HG02642 (cell line): ENCODE measurements at regions not wholly inside any gene's neighbourhood (a gene's known extent, or its start where the extent isn't known, plus 50 kb on each side); places are given as distances from the start of the nearest gene placed in this dataset.

Experiments used
- ATAC-seq: cut with Tn5 transposase; IDR thresholded peaks from one replicate; pipeline ENCODE4 v1.9.1; 2021; ENCODE audit warnings: mild to moderate bottlenecking; ENCODE audit not compliant: unreplicated experiment, poor library complexity

DNA sequence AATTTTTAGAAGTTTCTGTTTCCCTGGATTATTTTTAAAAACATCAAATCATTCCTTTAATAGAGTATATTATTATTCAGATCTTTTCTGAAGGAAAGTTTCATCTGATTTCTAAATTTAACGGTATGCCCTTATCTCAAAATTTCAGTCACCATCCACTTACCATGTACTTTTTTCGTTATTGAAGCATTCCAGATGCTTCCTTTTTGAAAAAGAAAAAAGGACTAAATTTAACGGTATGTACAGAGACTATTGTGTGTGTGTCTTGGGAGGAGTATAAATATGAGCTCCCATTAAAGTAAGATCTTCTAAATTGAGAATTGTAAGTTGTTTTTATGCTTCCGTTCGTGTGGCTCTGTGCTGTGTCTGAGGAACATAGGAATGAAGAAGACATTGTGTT lies 517.4 kb upstream of the GOLIM4 start:
- ATAC-seq = no peak

DNA sequence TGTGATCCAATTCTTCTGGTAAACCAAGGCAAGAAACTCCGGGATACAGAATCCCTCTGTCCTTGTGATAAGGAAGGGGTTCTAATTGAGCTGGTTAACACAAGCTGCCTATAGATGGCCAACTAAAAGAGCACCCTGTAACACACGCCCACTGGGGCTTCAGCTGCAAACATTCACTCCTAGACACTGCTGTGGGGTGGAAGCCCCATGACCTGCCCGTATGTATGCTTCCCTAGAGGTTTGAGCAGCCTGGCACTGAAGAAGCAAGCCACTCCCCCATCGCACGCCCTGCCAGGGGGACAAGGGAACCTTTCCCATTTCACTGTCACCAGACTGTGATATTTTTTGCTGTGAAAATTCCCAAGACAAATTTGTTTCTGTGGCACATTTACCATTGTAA lies 516.9 kb upstream of the GOLIM4 start:
- no peak for ATAC-seq

DNA sequence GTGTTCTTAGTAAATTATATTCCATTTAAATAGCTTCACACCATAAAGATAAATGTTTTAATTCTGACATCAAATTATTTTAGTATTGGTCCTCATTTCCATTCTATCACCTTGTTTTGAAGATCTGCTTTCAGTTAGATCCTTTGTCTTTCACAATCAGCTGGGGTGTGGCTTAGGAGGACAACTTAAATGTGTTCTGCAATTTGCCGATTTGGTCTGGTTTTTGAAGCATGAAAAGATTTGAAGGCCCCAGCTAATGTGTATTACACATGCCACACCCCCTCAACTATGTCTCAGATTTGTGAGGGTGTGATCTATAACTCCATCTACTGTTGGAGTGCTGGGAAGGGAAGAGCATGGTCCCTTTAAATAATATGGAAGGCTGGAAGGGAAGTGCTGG lies 516.1 kb upstream of the GOLIM4 start:
- no peak for ATAC-seq

DNA sequence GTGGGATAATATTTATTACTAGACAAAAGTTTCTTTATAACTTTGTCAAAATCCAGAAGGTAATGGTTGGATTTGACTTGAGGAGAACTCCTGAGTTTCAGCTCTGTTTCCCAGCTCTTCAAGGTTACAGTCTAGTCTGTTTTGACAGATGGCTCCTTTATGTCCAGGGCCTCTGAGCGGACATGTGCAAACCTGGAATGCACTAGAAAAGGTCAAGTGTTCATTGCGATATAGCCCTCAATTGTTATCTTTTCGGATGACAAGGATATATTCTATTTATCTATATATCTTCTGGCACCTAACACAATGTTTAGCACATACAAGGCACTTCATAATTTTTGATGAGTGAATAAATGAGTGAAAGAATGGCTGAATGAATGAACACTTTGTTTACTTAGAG lies 513.2 kb upstream of the GOLIM4 start:
- ATAC-seq = no peak

DNA sequence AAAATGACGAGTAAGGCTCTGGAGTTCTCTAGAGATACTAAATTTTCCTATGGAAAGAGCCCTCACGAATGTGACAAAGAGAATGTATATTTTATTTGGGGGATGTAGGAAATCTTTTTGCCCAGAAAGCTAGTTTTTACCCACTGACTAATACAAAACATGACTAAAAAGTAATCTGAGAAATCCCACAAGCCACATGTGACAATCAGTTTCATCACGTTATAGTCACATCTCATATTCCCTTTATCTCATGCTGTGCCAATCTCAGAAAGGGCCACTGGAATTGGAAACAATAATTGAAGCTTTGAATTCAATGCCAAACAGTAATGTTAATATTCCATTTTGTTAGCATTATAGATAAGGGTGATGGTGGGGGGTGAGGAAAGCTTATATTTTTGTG lies 509.0 kb upstream of the GOLIM4 start:
- ATAC-seq = no peak

DNA sequence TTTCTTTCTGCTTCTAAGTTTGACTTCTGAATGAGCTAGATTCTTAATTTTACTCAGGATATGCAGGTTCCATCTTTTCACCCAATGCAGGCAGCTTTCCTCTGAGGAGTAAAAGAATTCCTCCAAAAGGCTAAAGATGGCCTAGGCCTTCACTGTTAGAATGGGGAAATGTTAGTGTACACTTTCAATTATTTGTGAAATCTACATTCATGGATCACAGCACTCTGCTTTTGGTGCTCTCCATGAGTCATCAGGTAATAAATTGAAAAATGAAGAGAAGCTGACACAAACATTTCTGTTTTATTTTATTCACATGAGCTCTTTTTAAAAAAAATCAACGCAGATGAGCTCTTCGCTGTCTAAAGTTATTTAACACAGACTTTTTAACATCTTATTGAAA lies 502.5 kb upstream of the GOLIM4 start:
- no peak for ATAC-seq

DNA sequence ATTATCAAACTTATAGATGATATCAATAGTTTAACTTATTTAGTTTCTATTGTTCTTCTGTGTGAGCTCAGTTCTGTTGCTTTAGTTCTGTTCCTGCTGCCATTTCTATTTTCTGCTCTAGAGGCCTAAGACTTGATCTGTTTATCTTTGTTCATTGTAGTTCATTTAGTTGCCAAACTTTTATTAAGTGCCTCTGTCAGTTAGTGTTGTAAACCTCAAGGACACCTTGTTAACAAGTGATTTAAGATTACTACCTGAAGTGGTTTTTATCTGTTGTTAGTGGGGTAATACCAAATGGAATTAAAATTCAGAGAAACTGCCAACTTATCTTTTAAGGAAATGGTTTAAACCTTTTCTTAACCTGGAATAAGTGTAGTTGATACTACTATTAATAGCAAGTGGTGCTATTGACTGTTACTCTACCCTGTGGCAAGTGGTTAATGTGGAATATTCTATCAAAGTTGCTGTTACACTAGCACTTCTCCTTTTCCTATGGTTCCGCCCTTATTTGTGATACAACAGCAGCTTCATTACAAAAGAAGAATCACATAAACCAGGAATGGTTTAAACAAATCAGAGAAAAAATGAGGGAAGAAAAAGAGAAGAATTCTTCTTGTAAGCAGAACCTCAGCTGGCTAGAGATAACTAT lies 500.6 kb upstream of the GOLIM4 start:
- no peak for ATAC-seq

DNA sequence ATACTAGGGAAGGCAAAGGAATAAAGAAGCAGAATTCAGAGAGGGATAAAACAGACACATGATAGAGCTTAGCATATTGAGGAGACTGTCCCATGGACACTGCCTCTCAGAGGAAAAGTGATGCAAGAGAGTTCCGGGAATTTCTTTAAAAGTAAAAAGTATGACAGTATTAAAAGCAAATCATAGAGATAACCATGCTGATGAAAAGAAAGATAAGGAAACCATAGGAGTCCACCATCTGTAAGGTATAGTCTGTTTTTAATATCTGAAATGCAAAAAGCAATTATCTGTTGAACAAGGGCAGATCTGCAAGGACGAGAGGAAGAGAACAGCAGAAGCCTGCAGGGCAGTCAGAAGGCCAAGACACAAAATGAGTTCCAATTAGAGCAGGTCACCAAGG lies 495.9 kb upstream of the GOLIM4 start:
- ATAC-seq = no peak

DNA sequence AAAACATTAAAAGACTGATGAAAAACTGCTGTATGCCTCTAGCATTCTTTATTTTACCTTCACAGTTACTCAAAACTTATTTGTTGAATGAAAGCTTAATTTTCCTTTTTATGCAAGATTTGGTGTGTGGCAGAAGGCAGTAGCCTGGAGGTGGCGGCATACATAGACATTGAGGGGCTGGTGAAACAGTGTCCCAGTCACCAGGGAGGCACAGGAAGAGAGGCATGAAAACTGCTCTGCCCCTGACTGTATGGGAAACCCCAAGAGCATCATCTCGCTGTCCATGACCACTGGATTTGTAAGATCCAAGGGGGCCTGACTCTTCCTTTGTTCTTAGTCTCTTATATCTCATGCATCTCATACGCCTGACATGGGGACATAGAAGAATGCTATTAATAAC lies 493.7 kb upstream of the GOLIM4 start:
- no peak for ATAC-seq

DNA sequence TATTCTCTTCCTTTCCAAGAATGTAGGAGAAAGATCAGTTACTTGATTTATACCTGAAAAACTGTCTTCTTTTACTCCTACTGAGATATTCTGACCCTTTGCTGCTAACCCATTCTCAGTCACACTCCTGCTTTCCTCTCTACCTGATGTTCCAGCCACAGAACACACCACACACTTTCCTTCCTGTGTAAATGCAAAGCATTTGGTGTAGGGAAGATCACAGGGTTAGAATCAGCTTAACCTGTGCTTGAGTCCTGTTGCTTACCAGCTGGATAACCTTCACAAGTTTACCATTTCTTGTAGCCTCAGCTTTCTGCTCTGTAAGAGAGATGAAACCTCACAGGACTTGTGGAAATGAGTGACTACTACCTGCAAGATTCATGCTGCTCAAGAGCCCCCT lies 489.8 kb upstream of the GOLIM4 start:
- no peak for ATAC-seq

DNA sequence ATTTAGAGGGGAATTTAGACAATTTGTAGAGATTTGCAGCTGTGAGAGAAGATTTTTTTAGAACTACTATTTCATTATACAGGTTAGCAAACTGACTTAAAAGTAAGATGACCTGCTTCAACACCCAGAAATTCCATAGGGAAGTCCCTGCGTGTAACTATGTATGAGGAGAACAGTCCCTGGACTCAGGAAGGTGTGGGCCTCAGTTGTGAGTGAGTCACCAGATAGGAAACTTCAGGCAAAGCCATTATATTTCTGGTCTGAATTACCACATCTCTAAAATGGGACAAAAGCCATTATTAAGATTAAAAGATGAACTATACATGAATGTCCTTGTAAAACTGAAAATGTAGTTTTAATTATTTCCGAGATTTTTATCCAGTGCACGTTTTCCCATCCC lies 488.3 kb upstream of the GOLIM4 start:
- ATAC-seq = no peak

DNA sequence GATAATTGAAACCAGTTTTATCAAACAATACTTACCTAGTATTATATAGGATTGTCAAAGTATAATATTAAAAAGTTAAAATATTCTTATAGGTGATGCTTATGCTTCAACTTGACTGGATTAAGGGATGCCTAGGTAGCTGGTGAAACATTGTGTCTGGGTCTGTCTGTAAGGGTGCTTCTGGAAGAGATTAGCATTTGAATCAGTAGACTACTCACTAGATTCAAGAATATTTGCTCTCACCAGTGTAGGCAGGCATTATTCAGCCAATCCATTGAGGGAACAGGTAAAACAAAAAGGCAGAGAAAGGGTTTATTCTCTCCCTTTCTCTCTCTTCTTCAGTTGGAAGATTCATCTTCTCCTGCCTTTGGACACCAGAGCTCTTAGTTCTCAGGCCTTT lies 486.8 kb upstream of the GOLIM4 start:
- no peak for ATAC-seq

DNA sequence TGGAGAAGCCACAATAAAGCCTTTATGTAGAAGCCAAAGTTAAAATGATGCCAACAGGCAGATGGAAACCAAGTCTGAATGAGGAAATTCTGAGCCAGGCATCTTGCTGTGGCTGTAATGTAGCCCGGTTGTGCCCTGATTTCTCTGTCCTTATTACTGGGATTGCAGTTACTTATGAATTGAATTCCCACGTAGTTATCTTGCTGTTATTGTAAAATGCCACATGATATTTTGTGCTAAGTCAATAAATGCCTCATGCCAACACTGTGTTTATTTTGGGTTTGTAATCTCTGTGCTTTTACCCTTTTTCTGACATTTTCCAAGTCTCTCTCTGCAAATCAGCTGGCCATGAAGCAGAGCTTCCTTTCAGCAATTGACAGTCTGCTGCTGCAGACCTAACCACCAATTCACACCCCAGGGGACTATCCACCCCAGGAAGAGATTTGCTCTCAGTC lies 486.1 kb upstream of the GOLIM4 start:
- no peak for ATAC-seq

DNA sequence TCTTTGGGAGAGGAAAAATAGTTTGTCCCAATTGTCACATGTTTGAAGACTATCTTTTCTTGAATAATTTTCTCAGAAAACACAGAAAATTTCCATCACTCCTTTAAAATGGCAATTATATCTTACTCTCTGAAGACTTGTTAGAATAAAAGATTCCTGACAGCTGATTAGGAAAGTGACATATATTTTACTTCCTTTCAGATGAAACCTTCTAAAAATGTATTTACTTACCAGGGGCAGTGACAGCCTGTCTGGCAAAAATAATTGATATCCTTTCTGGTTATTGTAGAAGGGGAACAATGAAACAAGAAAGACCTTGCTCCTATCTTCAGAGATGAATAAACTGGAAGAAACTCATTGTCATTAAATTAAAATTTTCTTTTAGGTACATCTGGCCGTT lies 483.3 kb upstream of the GOLIM4 start:
- no peak for ATAC-seq

DNA sequence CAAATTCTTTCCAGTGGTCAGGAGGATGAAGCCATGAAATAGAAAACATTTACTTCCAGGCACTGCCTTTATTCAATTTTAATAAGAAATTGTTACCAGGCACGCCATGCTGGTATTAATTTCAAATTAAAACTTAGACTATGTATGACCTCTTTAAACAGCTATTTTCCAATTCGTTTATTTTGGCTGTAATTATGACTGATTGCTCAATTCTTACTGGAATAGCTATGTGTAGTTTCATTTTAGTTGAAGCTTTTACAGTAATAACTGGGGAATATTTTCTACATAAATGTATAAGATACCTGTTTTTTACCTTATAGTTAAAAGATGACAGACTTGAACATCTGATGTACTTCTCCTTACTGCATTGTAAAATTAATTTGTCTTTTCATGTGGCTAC lies 480.0 kb upstream of the GOLIM4 start:
- ATAC-seq = no peak

DNA sequence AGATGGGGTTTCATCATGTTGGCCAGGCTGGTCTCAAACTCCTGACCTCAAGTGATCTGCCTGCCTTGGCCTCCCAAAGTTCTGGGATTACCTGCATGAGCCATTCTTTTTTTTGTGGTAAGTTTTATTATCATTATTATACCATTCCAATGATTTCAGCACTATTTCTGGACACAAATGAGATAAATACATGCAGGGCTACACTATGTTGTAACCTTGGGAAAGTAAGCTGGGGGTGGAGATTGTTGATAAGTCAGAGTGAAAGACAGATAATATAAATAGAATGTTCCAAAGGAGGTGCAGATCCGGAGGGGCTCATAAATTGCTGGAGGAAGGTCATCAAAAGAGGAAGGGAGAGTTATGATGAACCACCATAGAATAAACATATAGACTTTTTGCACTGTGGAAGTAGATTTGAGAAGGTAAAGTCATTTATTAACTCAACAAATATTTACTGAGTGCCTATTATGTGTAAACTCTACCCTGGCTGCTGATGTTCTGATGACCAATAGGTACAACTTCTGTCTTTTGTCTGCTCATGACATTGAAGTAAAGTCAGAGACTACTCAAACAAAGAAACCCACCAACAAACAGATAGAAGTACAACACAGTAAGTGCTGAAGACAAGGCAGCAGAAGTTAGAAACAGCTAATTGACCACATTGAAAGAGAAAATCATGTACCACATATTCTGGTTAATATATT lies 478.9 kb upstream of the GOLIM4 start:
- no peak for ATAC-seq

DNA sequence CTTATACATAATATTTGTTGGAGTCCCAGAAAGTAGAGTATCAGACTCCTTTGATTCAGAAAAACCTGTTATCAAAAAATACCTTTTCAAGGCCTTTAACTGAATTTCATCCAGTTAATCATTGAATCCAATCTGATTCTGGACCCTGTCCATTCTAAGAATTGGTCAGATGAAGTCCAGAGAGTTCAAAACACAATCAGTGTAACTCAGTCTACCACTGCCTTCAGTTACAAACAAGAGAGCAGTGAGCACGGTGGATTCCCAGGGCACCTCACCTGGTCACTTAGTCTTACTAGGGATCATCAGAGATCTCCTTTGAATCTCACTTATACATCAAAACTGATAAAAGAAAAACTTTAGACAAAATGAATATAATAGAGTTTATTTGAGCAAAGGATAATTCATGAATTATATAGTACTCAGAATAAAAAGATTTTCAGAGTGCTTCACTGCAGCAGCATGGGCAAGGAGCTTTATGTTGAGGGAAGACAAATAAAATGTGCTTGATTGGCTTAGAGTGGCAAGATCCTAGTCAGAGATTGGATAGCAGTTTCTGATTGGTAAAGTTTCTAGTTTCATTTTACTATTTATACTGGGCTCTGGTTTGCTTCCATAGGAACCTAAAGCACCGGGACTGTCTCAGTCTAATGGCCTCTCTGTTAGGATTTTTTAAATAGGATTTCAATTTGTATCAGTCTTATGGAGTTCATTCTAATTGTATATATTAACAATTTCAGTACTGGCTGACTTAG lies 474.9 kb upstream of the GOLIM4 start:
- no peak for ATAC-seq

DNA sequence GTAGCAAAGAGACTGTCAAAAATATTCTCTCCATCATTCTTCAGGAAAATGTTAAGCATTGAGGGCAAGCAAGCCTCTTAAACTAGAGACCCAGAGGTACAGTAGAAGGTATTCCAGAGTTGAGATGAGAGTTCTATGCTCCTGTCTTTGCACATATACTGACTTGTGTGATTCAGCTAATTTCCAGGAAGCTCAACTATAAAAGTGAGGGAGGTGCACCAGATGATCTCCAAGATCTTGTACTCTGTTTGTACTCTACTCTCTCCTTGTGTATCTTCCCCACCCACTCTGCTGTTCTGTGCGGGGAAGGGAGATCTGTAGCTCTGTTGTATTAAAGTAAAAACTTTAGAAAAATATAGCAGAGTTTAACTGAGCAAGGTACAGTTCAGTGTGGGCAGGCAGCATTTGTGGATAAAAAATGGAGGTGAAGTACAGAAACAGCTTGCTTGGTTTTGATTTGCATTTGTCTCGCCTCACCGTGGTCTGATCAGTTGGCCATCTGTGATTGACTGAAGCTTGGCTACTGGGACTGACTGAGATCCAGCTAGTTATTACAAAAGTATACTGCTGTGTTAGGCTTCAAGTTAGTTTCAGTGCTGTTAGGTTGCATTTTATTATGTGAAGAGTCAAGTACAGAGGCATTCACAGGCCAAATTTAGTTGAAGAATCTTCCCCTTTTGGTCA lies 463.1 kb upstream of the GOLIM4 start:
- no peak for ATAC-seq

DNA sequence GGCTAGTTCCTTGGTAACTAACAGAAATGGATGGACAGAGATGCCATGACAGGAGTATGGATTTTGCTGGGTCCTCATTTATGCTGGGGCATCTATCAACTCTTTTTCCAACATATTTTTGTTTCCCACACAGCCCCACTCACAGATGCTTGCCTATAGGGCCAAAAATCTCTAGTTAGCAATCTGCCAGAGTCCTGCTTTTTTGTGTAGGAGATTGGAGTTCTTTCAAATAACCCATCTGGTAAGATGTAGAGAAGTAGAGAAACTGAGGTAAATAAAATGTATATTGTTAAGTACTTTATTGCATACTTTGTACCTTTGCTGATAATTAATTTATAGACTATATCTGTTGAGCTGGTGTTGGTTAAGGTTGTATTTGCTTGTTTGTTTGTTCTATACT lies 456.5 kb upstream of the GOLIM4 start:
- ATAC-seq = no peak

DNA sequence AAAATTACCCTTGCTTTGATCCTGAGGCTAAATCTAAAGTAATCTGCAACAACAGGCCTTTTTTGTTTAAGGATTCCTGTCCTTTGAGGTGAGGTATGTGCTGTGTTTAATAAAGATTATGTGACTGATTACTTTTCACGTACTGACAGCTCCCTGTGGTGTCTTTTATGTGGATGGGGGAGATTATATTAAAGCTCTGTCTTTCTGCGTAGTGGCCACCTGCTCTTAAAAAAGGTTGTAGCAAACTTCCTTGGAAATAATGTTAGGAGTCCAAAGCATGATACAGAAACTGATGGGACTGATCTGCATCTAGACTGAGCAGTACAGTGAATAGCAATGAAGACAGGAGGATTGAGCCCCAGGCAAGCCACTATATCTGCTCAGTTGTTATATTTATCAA lies 453.0 kb upstream of the GOLIM4 start:
- ATAC-seq = no peak

DNA sequence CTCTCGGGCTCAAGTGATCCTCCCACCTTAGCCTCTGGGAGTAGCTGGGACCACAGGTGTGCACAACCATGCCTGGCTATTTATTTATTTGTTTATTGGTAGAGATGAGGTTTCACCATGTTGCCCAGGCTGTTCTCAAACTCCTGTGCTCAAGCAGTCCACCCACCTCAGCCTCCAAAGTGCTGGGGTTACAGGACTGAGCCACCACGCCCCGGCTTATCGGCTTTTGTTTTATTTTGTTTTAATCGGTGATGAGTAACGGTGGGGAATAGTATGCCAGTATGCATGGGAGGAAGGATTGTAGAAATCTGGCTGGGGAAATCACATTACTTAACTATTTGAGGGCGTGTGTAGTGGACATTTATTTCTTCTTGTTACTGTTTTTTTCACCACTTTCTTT lies 451.0 kb upstream of the GOLIM4 start:
- no peak for ATAC-seq
